ENCODE measurements at regions not wholly inside any gene's neighbourhood (a gene's known extent, or its start where the extent isn't known, plus 50 kb on each side); places are given as distances from the start of the nearest gene placed in this dataset.

GRCh38 chr10:9102026-9102425 is 1047.5 kb downstream of the GATA3 start:
- ATAC-seq (no peak), DNase-seq (ENCODE audit: low read depth, low spot score) (no peak)
- ChIA-PET CTCF (no interaction called here), POLR2A (no interaction called here), RAD21 (ENCODE audit: low non-redundant PET in 1 of 2, low total read pairs in 2 of 2, uncharacterized antibody in 2 of 2, unreplicated experiment in 2 of 2) (no interaction called here)
- no peaks in the 10 kb centered on the region for H3K36me3 ChIP-seq (ENCODE audit: control insufficient read depth in 1 of 2, insufficient read depth in 2 of 2, low read length in 2 of 2)
- H4K20me1 ChIP-seq (ENCODE audit: insufficient read depth), result no peaks in the 10 kb centered on the region
- no peak overlapping the region for H3K27ac ChIP-seq (ENCODE audit: low read depth, low read length)
- no peak overlapping the region for H2AFZ ChIP-seq (ENCODE audit: low read depth, low read length, poor library complexity, severe bottlenecking)
- TF ChIP-seq ZNF274 (IDR thresholded peaks at IDR 0.05; ENCODE audit: low read depth, low read length) (no peak), CBX3 (IDR thresholded peaks at IDR 0.05; ENCODE audit: low read depth) (no peak), YY1 (IDR thresholded peaks at IDR 0.05; ENCODE audit: extremely low read depth, insufficient replicate concordance, low read depth, low read length) (no peak), SRF (IDR thresholded peaks at IDR 0.05; ENCODE audit: low read depth) (no peak), SP1 (IDR thresholded peaks at IDR 0.05; ENCODE audit: low read depth) (no peak), ATF3 (IDR thresholded peaks at IDR 0.05) (no peak)
- TF ChIP-seq, protein P1, sequence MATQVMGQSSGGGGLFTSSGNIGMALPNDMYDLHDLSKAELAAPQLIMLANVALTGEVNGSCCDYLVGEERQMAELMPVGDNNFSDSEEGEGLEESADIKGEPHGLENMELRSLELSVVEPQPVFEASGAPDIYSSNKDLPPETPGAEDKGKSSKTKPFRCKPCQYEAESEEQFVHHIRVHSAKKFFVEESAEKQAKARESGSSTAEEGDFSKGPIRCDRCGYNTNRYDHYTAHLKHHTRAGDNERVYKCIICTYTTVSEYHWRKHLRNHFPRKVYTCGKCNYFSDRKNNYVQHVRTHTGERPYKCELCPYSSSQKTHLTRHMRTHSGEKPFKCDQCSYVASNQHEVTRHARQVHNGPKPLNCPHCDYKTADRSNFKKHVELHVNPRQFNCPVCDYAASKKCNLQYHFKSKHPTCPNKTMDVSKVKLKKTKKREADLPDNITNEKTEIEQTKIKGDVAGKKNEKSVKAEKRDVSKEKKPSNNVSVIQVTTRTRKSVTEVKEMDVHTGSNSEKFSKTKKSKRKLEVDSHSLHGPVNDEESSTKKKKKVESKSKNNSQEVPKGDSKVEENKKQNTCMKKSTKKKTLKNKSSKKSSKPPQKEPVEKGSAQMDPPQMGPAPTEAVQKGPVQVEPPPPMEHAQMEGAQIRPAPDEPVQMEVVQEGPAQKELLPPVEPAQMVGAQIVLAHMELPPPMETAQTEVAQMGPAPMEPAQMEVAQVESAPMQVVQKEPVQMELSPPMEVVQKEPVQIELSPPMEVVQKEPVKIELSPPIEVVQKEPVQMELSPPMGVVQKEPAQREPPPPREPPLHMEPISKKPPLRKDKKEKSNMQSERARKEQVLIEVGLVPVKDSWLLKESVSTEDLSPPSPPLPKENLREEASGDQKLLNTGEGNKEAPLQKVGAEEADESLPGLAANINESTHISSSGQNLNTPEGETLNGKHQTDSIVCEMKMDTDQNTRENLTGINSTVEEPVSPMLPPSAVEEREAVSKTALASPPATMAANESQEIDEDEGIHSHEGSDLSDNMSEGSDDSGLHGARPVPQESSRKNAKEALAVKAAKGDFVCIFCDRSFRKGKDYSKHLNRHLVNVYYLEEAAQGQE (IDR thresholded peaks at IDR 0.05; ENCODE audit: low read depth), result no peak
- no peaks in the 10 kb centered on the region for H3K27me3 ChIP-seq (ENCODE audit: insufficient read depth, low read length)
- no peaks in the 10 kb centered on the region for H3K9me2 ChIP-seq (ENCODE audit: insufficient read depth)
- BruUV-seq (replicated peaks), result no TSS peak
- intact Hi-C loops (cut with micrococcal nuclease), result no loop called here
- peaks cover 8 to 13% of the 10 kb centered on the region in 2 experiments; a peak in 2 of 4 replicates for H3K9me3 ChIP-seq (ENCODE audit: control insufficient read depth in 1 of 2, insufficient read depth in 1 of 2, low read depth in 1 of 2, low read length in 2 of 2)
- H3K79me2 ChIP-seq (ENCODE audit: insufficient read depth, low read length), result no peaks in the 10 kb centered on the region
- H3K4me3 ChIP-seq (replicated peaks in 1 of 2; ENCODE audit: low read depth in 1 of 2, low read length in 2 of 2), result no peak overlapping the region
- H3K9ac ChIP-seq (ENCODE audit: low read length), result no peak overlapping the region
- H3K4me2 ChIP-seq (ENCODE audit: low read length), result no peak overlapping the region
- H3K4me1 ChIP-seq (ENCODE audit: control insufficient read depth in 1 of 2, insufficient read depth in 2 of 2, low read length in 2 of 2), result no peaks in the 10 kb centered on the region

All from HCT116 (cell line).